ENCODE measurements at regions not wholly inside any gene's neighbourhood (a gene's known extent, or its start where the extent isn't known, plus 50 kb on each side); places are given as distances from the start of the nearest gene placed in this dataset.

DNA sequence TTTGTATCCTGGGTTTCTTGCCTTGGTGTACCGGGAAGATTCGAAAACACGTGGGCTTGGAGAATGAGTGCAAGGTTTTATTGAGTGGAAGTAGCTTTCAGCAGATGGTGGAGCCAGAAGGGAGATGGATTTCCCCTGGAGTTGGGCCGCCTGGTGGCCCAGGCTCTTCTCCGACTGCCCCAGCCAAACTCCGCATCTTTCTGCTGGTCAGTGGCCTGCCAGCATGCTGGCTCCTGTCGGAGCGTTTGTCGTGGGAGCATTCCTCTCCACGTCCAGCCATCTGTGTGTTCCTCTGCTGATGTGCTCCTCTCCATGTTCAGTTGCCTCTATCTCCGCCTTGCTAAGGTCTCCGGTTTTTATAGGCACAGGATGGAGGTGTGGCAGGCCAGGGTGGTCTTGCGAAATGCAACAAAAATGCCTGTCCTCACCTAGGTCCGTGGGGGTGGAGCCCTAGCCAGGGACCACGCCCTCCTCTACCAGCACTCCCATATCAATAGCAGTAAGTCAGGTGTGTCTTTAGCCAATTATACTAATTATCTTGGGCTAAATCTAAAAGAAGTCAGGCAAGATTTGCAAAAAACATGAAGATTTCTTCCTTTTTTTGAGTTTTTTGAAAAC, 745.8 kb upstream of the AMOT start:
- Histone ChIP-seq H3K4me1 (ENCODE audit: control insufficient read depth, insufficient read depth, low read length) (no peaks in the 10 kb centered on the region), H3K9me3 (ENCODE audit: control insufficient read depth, low read length) (peaks cover 6% of the 10 kb centered on the region), H3K4me3 (ENCODE audit: low read length) (no peak overlapping the region), H3K36me3 (ENCODE audit: control insufficient read depth, insufficient read depth, low read length, severe bottlenecking) (no peaks in the 10 kb centered on the region), H3K27me3 (replicated peaks; ENCODE audit: control insufficient read depth, insufficient read depth, low read length) (peaks cover 9% of the 10 kb centered on the region), H3K9ac (ENCODE audit: low read length) (no peak overlapping the region)
- DNase-seq (ENCODE audit: low read depth): no peak

DNA sequence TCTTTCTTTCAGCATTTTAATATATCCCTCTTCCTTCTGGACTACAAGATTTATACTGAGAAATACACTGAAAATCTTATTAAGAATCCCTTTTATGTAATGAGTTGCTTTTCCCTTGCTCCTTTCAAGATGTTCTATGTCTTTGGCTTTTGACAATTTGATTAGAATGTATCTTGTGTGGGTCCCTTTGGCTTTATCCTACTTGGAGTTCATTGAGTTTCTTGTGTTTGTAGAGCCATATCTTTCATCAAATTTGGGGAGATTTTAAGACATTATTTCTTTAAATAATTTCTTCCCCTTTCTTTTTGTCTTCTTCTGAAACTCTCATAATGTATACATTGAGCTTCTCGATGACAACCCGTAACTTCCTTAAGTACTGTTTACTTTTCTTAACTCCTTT, 739.9 kb upstream of the AMOT start:
- Histone ChIP-seq H3K4me1 (ENCODE audit: control insufficient read depth, insufficient read depth, low read length) (no peaks in the 10 kb centered on the region), H3K27me3 (replicated peaks; ENCODE audit: control insufficient read depth, insufficient read depth, low read length) (no peaks in the 10 kb centered on the region), H3K4me3 (ENCODE audit: low read length) (no peak overlapping the region), H3K9me3 (ENCODE audit: control insufficient read depth, low read length) (peaks cover 34% of the 10 kb centered on the region), H3K36me3 (ENCODE audit: control insufficient read depth, insufficient read depth, low read length, severe bottlenecking) (no peaks in the 10 kb centered on the region), H3K9ac (ENCODE audit: low read length) (no peak overlapping the region)
- DNase-seq (ENCODE audit: low read depth): no peak

DNA sequence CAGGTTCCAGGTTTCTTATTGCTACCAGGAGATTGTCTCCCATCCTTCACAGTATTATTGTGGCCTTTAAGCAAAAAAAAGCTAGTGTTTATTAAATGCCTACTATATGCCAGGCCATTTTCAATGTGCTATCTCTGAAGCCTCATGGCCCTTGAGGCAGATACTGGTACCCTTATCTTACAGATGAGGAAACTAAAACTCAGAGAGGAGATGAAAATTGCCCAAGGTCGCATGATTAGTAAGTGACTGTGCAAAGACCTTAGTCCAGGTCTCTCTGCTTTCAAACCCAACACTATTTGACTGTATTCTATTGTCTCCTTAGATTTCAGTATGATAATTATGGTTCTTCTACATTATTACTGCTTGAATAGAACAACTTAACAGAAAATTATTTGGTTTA, 717.9 kb upstream of the AMOT start:
- no peak for DNase-seq (ENCODE audit: low read depth)
- Histone ChIP-seq H3K9me3 (ENCODE audit: control insufficient read depth, low read length) (no peaks in the 10 kb centered on the region), H3K36me3 (ENCODE audit: control insufficient read depth, insufficient read depth, low read length, severe bottlenecking) (no peaks in the 10 kb centered on the region), H3K4me3 (ENCODE audit: low read length) (no peak overlapping the region), H3K9ac (ENCODE audit: low read length) (no peak overlapping the region), H3K27me3 (replicated peaks; ENCODE audit: control insufficient read depth, insufficient read depth, low read length) (peaks cover 17% of the 10 kb centered on the region), H3K4me1 (ENCODE audit: control insufficient read depth, insufficient read depth, low read length) (no peaks in the 10 kb centered on the region)

DNA sequence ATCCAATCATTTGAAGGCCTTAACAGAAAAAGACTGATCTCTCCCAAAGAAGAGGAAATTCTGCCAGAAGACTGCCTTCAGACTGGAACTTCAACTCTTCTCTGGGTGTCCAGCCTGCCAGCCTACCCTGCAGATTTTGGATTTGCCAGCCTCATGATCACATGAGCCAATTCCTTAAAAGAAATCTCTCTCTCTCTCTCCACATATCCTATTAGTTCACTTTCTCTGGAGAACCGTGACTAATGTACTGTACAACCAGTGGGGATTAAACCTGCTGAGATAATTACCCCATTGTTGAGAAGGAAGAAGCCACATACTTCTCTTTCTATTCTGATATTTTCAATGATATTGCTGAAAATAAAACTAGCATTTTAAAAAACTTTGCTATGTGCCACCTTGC, 711.3 kb upstream of the AMOT start:
- DNase-seq (ENCODE audit: low read depth): no peak
- Histone ChIP-seq H3K9ac (ENCODE audit: low read length) (no peak overlapping the region), H3K4me1 (ENCODE audit: control insufficient read depth, insufficient read depth, low read length) (no peaks in the 10 kb centered on the region), H3K4me3 (ENCODE audit: low read length) (no peak overlapping the region), H3K9me3 (ENCODE audit: control insufficient read depth, low read length) (no peaks in the 10 kb centered on the region), H3K36me3 (ENCODE audit: control insufficient read depth, insufficient read depth, low read length, severe bottlenecking) (no peaks in the 10 kb centered on the region), H3K27me3 (replicated peaks; ENCODE audit: control insufficient read depth, insufficient read depth, low read length) (peaks cover 15% of the 10 kb centered on the region)

DNA sequence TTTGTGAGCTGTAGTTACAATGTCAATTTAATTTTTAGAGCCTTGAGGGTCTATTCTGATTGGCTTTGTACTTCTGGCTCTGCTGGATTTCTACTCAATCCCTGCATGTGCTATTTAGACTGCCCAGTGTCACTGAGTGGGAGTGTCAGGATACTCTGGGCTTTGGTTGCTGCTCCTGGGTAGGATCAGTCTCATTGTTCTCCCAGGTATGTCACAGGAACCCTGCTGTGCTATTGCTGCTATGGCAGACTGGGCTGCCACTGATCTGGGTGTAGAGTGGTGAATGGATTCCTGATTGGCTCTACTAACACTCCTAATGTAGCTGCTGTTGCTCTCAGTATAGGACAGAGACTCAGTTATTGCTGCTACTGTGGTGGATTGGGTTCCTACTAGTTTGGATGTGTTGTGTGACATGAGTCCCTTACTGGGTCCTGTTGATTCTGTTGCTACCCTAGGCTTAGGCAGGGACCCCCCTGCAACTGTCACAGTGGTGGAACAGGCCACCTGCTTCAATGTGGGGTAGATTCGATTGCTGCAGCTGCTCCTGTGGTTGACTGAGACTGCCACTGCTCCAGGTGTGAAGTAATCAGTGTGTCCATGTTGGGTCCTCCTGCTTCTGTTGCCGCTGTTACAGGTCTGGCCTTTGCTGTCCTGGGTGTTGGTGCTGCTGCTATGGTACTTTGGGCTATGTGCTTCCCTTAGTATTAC, 707.8 kb upstream of the AMOT start:
- Histone ChIP-seq H3K36me3 (ENCODE audit: control insufficient read depth, insufficient read depth, low read length, severe bottlenecking) (no peaks in the 10 kb centered on the region), H3K9me3 (ENCODE audit: control insufficient read depth, low read length) (no peaks in the 10 kb centered on the region), H3K27me3 (replicated peaks; ENCODE audit: control insufficient read depth, insufficient read depth, low read length) (peaks cover 11% of the 10 kb centered on the region), H3K4me3 (ENCODE audit: low read length) (no peak overlapping the region), H3K9ac (ENCODE audit: low read length) (no peak overlapping the region), H3K4me1 (ENCODE audit: control insufficient read depth, insufficient read depth, low read length) (no peaks in the 10 kb centered on the region)
- no peak for DNase-seq (ENCODE audit: low read depth)

DNA sequence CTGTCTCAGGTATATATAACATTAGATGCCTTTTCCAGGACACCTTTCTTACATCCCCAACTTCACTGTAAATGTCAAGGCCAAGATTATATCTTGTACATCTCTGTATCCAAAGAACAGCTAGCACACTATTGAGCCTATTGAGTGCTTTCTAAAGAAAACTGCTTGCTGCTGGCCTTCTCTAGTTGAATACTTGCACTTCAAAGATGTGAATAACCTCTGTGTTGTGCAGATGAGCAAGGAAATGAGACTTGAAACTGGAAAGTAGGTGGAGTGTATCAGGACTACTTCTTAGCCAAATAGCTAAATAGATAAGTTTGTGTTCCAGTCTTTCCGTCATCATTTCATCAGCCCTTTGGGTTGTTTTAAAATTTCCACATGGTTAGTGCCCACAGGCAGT, 704.4 kb upstream of the AMOT start:
- Histone ChIP-seq H3K9ac (ENCODE audit: low read length) (no peak overlapping the region), H3K4me3 (ENCODE audit: low read length) (no peak overlapping the region), H3K4me1 (ENCODE audit: control insufficient read depth, insufficient read depth, low read length) (no peaks in the 10 kb centered on the region), H3K9me3 (ENCODE audit: control insufficient read depth, low read length) (no peaks in the 10 kb centered on the region), H3K27me3 (replicated peaks; ENCODE audit: control insufficient read depth, insufficient read depth, low read length) (peaks cover 8% of the 10 kb centered on the region), H3K36me3 (ENCODE audit: control insufficient read depth, insufficient read depth, low read length, severe bottlenecking) (no peaks in the 10 kb centered on the region)
- no peak for DNase-seq (ENCODE audit: low read depth)

DNA sequence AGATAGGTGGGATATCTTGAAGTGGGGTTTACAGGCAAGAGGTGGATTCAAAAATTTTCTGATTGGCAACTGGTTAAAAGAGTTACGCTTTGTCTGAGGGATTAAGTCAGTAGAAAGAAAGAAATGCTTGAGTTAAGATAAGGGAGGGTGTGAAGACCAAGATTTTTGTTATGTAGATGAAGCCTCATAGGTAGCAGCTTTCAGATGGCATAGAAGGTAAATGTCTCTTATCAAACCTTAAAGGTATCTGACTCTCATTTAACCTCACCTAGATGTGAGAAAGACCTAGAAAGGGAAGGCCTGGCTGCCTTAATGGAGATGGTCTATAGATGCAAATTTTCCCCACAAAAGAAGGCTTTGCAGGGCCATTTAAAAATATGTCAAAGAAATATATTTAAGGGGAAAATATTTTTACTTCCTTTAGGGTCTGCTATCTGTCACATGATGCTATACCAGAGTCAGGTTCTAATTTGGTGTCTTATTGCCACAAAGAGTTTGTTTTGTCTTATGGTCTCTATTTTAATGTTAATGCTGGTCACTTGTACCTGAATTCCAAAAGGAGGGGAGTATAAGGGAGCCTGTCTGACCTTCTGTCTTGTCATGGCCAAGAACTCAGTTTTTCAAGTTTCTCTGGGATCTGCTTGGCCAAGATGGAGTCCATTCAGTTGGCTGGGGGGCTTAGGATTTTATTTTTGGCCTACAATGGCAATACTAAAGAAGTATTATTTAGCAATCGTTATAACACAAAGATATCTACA, 699.1 kb upstream of the AMOT start:
- Histone ChIP-seq H3K9ac (ENCODE audit: low read length) (no peak overlapping the region), H3K9me3 (ENCODE audit: control insufficient read depth, low read length) (no peaks in the 10 kb centered on the region), H3K36me3 (ENCODE audit: control insufficient read depth, insufficient read depth, low read length, severe bottlenecking) (no peaks in the 10 kb centered on the region), H3K27me3 (replicated peaks; ENCODE audit: control insufficient read depth, insufficient read depth, low read length) (no peaks in the 10 kb centered on the region), H3K4me1 (ENCODE audit: control insufficient read depth, insufficient read depth, low read length) (no peaks in the 10 kb centered on the region), H3K4me3 (ENCODE audit: low read length) (no peak overlapping the region)
- DNase-seq (ENCODE audit: low read depth): no peak

DNA sequence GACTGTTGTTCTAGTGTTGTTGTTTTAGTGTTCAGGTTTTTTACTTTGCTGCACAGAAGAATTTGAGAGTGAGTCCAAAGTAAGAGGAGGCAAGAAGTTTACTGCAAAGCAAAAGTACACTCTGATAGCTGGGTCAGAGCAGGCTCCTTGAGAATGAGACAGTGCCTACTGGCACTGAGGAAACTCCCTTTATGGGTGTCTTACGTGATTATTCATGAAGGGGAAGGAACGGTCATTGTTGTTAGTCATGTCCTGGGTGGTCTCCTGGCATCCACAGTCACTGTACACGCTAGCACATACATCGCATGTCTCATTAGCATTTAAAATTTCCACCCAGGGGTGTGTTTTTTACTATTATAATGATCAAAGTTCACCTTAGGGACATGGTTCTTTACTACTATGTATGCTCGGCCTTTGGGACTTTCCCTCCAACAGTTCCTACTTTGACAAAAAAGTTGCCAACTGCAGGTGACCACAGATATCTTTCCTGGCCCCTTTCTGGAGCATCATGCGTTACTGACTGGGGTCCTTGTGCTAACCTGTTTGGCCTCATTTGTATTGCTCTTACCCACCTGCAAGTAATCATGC, 688.9 kb upstream of the AMOT start:
- peaks cover 3% of the 10 kb centered on the region for H3K9me3 ChIP-seq (ENCODE audit: control insufficient read depth, low read length)
- no peak for DNase-seq (ENCODE audit: low read depth)

DNA sequence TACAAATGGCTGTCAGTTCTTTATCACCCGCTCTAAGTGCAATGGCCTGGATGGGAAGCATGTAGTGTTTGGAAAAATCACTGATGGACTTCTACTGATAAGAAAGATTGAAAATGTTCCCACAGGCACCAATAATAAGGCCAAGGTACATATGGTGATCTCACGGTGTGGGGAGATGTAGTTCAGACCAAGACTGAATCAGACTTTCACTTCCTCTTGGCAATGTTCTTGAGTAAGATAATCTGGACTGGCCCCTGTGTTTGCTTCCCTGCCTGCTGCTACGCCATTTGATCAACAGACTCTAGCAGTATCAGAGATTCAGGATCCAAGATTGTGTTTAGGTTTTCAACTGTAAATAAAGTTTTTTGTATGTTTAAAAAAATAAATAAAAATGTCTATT, 682.2 kb upstream of the AMOT start:
- Histone ChIP-seq H3K36me3 (ENCODE audit: control insufficient read depth, insufficient read depth, low read length, severe bottlenecking) (no peaks in the 10 kb centered on the region), H3K9ac (ENCODE audit: low read length) (no peak overlapping the region), H3K4me1 (ENCODE audit: control insufficient read depth, insufficient read depth, low read length) (no peaks in the 10 kb centered on the region), H3K4me3 (ENCODE audit: low read length) (no peak overlapping the region), H3K27me3 (replicated peaks; ENCODE audit: control insufficient read depth, insufficient read depth, low read length) (no peaks in the 10 kb centered on the region), H3K9me3 (ENCODE audit: control insufficient read depth, low read length) (no peaks in the 10 kb centered on the region)
- no peak for DNase-seq (ENCODE audit: low read depth)

More for the DNA sequence above, 688.9 kb upstream of the AMOT start:
- Histone ChIP-seq H3K9ac (ENCODE audit: low read length) (no peak overlapping the region), H3K27me3 (replicated peaks; ENCODE audit: control insufficient read depth, insufficient read depth, low read length) (peaks cover 4% of the 10 kb centered on the region), H3K36me3 (ENCODE audit: control insufficient read depth, insufficient read depth, low read length, severe bottlenecking) (no peaks in the 10 kb centered on the region), H3K4me3 (ENCODE audit: low read length) (no peak overlapping the region), H3K4me1 (ENCODE audit: control insufficient read depth, insufficient read depth, low read length) (no peaks in the 10 kb centered on the region)

DNA sequence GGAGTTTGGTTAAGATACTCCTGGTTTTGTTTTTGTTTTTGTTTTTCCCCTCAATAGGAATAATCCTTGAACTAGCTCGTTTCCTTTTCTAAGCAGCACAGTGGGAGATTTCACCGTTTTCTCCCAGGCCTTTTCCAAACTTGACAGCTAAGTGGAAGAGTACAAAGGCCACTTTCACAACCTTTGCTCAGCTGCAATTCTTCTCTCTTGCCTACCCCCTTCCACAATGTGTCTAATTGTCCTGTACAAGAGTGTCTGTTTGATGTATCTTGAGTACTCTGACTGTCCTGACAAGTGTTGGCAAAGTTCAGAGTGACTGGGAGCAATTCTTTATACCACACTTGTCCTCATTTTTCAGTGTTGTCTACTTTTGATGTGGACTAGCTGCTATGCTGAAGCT, 674.3 kb upstream of the AMOT start:
- Histone ChIP-seq H3K4me3 (ENCODE audit: low read length) (no peak overlapping the region), H3K27me3 (replicated peaks; ENCODE audit: control insufficient read depth, insufficient read depth, low read length) (no peaks in the 10 kb centered on the region), H3K4me1 (ENCODE audit: control insufficient read depth, insufficient read depth, low read length) (peaks cover 12% of the 10 kb centered on the region), H3K36me3 (ENCODE audit: control insufficient read depth, insufficient read depth, low read length, severe bottlenecking) (no peaks in the 10 kb centered on the region), H3K9me3 (ENCODE audit: control insufficient read depth, low read length) (no peaks in the 10 kb centered on the region), H3K9ac (ENCODE audit: low read length) (no peak overlapping the region)
- no peak for DNase-seq (ENCODE audit: low read depth)

DNA sequence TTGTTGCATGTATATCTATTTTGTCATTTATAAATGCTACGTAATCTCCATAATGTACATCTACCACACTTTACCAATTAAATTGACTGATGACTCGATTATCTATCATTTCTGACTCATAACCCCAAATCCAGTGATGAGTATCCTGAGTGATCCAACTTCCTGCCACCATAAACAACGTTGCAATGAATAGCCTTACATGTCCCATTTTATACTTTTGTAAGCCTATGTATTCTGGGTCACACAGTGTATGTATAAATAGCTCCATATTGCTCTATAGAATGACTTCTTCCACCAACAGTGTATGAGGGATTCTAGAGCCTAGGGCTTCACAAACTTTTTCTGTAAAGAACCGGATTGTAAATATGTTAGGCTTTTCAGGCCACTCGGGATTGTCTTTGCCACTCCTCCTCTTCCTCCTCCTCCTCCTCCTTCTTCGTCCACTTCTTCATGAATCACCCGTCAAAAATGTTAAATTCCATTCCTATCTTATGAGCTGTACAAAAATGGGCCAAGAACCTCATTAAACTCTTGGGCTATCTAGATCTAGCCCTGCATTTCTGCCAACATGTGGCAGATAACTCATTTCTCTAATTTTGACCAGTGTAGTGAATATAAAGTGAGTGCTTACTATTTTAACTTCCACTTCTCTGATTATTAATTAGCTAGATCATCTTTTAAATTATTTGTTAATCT, 672.2 kb upstream of the AMOT start:
- H3K36me3 ChIP-seq (ENCODE audit: control insufficient read depth, insufficient read depth, low read length, severe bottlenecking): no peaks in the 10 kb centered on the region
- no peak overlapping the region for H3K4me3 ChIP-seq (ENCODE audit: low read length)
- no peaks in the 10 kb centered on the region for H3K27me3 ChIP-seq (replicated peaks; ENCODE audit: control insufficient read depth, insufficient read depth, low read length)
- DNase-seq (ENCODE audit: low read depth): peak; percentile 52
- H3K9ac ChIP-seq (ENCODE audit: low read length): no peak overlapping the region
- H3K4me1 ChIP-seq (ENCODE audit: control insufficient read depth, insufficient read depth, low read length): peaks cover 12% of the 10 kb centered on the region
- H3K9me3 ChIP-seq (ENCODE audit: control insufficient read depth, low read length): no peaks in the 10 kb centered on the region
